K562 (cell line): ENCODE measurements at regions not wholly inside any gene's neighbourhood (a gene's known extent, or its start where the extent isn't known, plus 50 kb on each side); places are given as distances from the start of the nearest gene placed in this dataset.

Source experiments
- ATAC-seq: fragments of 200-7000 bp; cut with Tn5 transposase; 3 replicates; pipeline ENCODE4 v1.9.1; 2020; ENCODE audit warnings: moderate library complexity
- BruUV-seq: library from RNA; stranded (reverse); fragments of 400-500 nt; replicated peaks from 2 replicates; lab custom pipeline; 2021; lab: Mats Ljungman, UMichigan
- CTCF ChIA-PET: fragments of 300-600 bp; formaldehyde crosslinking; extraction: SDS; loops from one replicate; lab custom pipeline; 2021; ENCODE audit warnings: low intra/inter-chr PET ratio; lab: Yijun Ruan, JAX
- POLR2A ChIA-PET: fragments of 300-600, 350-650 bp; sonication (Branson Sonifier 250); formaldehyde crosslinking; extraction: SDS; loops from one replicate; lab custom pipeline; 2021; ENCODE audit warnings: antibody characterized with exemption, inconsistent platforms; lab: Yijun Ruan, JAX
- DNase-seq, 4 experiments: peaks; one replicate each; pipeline versions ENCODE4 v3.0.0 to v3.0.0-alpha.2; 2011 to 2018; ENCODE audit warnings: low spot score in 3 of 4, mixed read lengths in 3 of 4; ENCODE audit errors: extremely low read depth in 1 of 4
- FAIRE-seq: peaks from 2 replicates; lab custom pipeline; 2011; peaks lifted over from hg19 to GRCh38; lab: Jason Lieb, UNC
- H2AFZ ChIP-seq: 2 replicates; pipeline ENCODE4 v1.6.0; 2011; ENCODE audit warnings: low read depth, low read length, control low read depth, inconsistent platforms
- H3K27ac ChIP-seq: fragments of 200-600 bp; 3 replicates; pipeline ENCODE4 v1.8.0; 2011; ENCODE audit warnings: low read depth, mild to moderate bottlenecking, control low read depth, inconsistent platforms, low read length, moderate library complexity, mixed read lengths; ENCODE audit errors: extremely low read depth
- H3K27me3 ChIP-seq, 2 experiments: fragments of 300-600 bp in 1 of 2; 2 replicates in 1 of 2; 3 replicates in 1 of 2; pipeline versions ENCODE4 v1.6.0 to v1.8.0; 2011; ENCODE audit warnings: inconsistent platforms in 2 of 2, low read length in 2 of 2, mild to moderate bottlenecking in 1 of 2, mixed read lengths in 1 of 2, moderate library complexity in 1 of 2; ENCODE audit not compliant: control insufficient read depth in 2 of 2, insufficient read depth in 2 of 2
- H3K36me3 ChIP-seq: fragments of 300-600 bp; 3 replicates; pipeline ENCODE4 v1.8.0; 2011; ENCODE audit warnings: mild to moderate bottlenecking, low read length, inconsistent platforms; ENCODE audit not compliant: control insufficient read depth, insufficient read depth
- H3K4me1 ChIP-seq, 2 experiments: fragments of 200-600 bp in 1 of 2; replicated peaks in 1 of 2; 2 replicates in 1 of 2; 3 replicates in 1 of 2; pipeline versions ENCODE4 v1.5.1 to v1.8.0; 2011; ENCODE audit warnings: inconsistent platforms in 2 of 2, low read length in 2 of 2, mild to moderate bottlenecking in 1 of 2, mixed read lengths in 1 of 2, moderate library complexity in 1 of 2; ENCODE audit not compliant: control insufficient read depth in 2 of 2, insufficient read depth in 2 of 2
- H3K4me2 ChIP-seq: 2 replicates; pipeline ENCODE4 v1.6.1; 2011; ENCODE audit warnings: low read length, control low read depth, inconsistent platforms, mixed read lengths; ENCODE audit not compliant: insufficient read depth
- H3K4me3 ChIP-seq: fragments of 200-600 bp; sonication (generic), shearing (Covaris generic); 2 replicates; pipeline ENCODE4 v1.5.1; 2016; ENCODE audit warnings: control low read depth, inconsistent platforms
- H3K79me2 ChIP-seq: fragments of 200-600 bp; 3 replicates; pipeline ENCODE4 v1.8.0; 2011; ENCODE audit warnings: low read length, inconsistent platforms; ENCODE audit not compliant: control insufficient read depth, insufficient read depth
- H3K9ac ChIP-seq, 2 experiments: 2 replicates each; pipeline versions ENCODE4 v1.6.0 to v1.6.1; 2011; ENCODE audit warnings: low read depth in 2 of 2, low read length in 2 of 2, control low read depth in 1 of 2, inconsistent platforms in 1 of 2, mild to moderate bottlenecking in 1 of 2, mixed read lengths in 1 of 2; ENCODE audit not compliant: insufficient read depth in 1 of 2
- H3K9me1 ChIP-seq: one replicate; pipeline ENCODE4 v1.6.0; 2011; ENCODE audit warnings: inconsistent platforms, mild to moderate bottlenecking, low read length, moderate library complexity; ENCODE audit not compliant: control insufficient read depth, insufficient read depth
- H3K9me3 ChIP-seq: replicated peaks from 2 replicates; pipeline ENCODE4 v1.5.1; 2011; ENCODE audit warnings: low read depth, low read length, inconsistent platforms; ENCODE audit not compliant: control insufficient read depth, insufficient read depth
- H4K20me1 ChIP-seq: replicated peaks from 2 replicates; pipeline ENCODE4 v1.6.1; 2011; ENCODE audit warnings: low read length, inconsistent platforms, mixed read lengths; ENCODE audit not compliant: control insufficient read depth, insufficient read depth
- CCAR2 ChIP-seq: fragments of 200-400 bp; formaldehyde crosslinking; IDR thresholded peaks from 2 replicates; pipeline ENCODE4 v1.6.1; 2017; ENCODE audit warnings: mild to moderate bottlenecking, low read depth, low read length
- CCNT2 ChIP-seq: IDR thresholded peaks from 2 replicates; pipeline ENCODE4 v1.6.1; 2011; ENCODE audit warnings: borderline replicate concordance, low read depth, mild to moderate bottlenecking, moderate library complexity, mixed read lengths, low read length; ENCODE audit not compliant: insufficient read length; ENCODE audit errors: extremely low read depth
- KLF6 ChIP-seq: fragments of 250-450 bp; sonication (Bioruptor Pico); IDR thresholded peaks from 2 replicates; pipeline ENCODE4 v1.4.0; 2020; ENCODE audit warnings: mild to moderate bottlenecking, moderate library complexity, borderline replicate concordance
- MTA3 ChIP-seq: fragments of 450-650 bp; formaldehyde crosslinking; IDR thresholded peaks from 2 replicates; pipeline ENCODE4 v1.6.1; 2017; ENCODE audit warnings: mild to moderate bottlenecking, borderline replicate concordance
- NR1H2 ChIP-seq: sonication (generic); formaldehyde crosslinking; IDR thresholded peaks from 2 replicates; pipeline ENCODE4 v1.4.0; 2020; ENCODE audit warnings: mild to moderate bottlenecking, missing genetic modification reagents
- PHF8 ChIP-seq: fragments of 200-600 bp; sonication (generic); IDR thresholded peaks from 2 replicates; pipeline ENCODE4 v1.6.1; 2012; ENCODE audit warnings: mixed run types, mild to moderate bottlenecking, inconsistent platforms, low read length, moderate library complexity, borderline replicate concordance
- SMARCE1 ChIP-seq: fragments of 450-650 bp; IDR thresholded peaks from 2 replicates; pipeline ENCODE4 v1.7.1; 2016; ENCODE audit warnings: mild to moderate bottlenecking
- ZNF239 ChIP-seq: fragments of 250-450 bp; sonication (Bioruptor Pico); IDR thresholded peaks from 2 replicates; pipeline ENCODE4 v1.4.0; 2020; ENCODE audit warnings: mild to moderate bottlenecking
- ZNF639 ChIP-seq, 2 experiments: fragments of 200-800 bp in 1 of 2; sonication (Bioruptor generic) in 1 of 2; sonication (generic) in 1 of 2; formaldehyde crosslinking in 1 of 2; IDR thresholded peaks in 1 of 2; conservative IDR thresholded peaks in 1 of 2; 2 replicates each; pipeline versions ENCODE4 v1.5.0 to v1.6.1; 2016 to 2020; ENCODE audit warnings: missing compliant biosample characterization in 1 of 2, missing genetic modification characterization in 1 of 2, missing genetic modification reagents in 1 of 2
- ZNF76 ChIP-seq: fragments of 250-450 bp; sonication (Bioruptor Pico); IDR thresholded peaks from 2 replicates; pipeline ENCODE4 v1.4.0; 2020; ENCODE audit warnings: mild to moderate bottlenecking, moderate library complexity, borderline replicate concordance
- in situ Hi-C: fragments of 300-500 bp; cut with MboI; formaldehyde crosslinking; loops from 4 replicates; pipeline ENCODE4 v1.15.0; 2018; ENCODE audit warnings: inconsistent platforms, mixed read lengths
- intact Hi-C: fragments of 100-400 bp; cut with micrococcal nuclease; formaldehyde crosslinking; loops from 2 replicates; pipeline ENCODE4 v1.14.2; 2022

- H3K9me3 ChIP-seq: no peaks in the 10 kb centered on the region
- no peaks in the 10 kb centered on the region for H3K27me3 ChIP-seq
- H3K4me1 ChIP-seq: no peaks in the 10 kb centered on the region
- FAIRE-seq (no peak), ATAC-seq (no peak)
- H4K20me1 ChIP-seq: no peaks in the 10 kb centered on the region
- no peak overlapping the region for H3K4me3 ChIP-seq
- no peaks in the 10 kb centered on the region for H3K9me1 ChIP-seq
- TF ChIP-seq ZNF239 (CRISPR knock-in tag): no peak
- no peak for TF ChIP-seq MTA3
- TF ChIP-seq CCNT2: no peak
- no peak for TF ChIP-seq KLF6 (CRISPR knock-in tag)
- no peak for TF ChIP-seq PHF8
- no peak for TF ChIP-seq ZNF76 (CRISPR knock-in tag)
- no peak for TF ChIP-seq CCAR2
- TF ChIP-seq SMARCE1: no peak
- no peak for TF ChIP-seq ZNF639 (CRISPR knock-in tag; conservative IDR thresholded peaks at IDR 0.05 in 1 of 2, IDR thresholded peaks at IDR 0.05 in 1 of 2)
- no peak for TF ChIP-seq NR1H2
- TF ChIP-seq, all 486 proteins: peak for 0
- intact Hi-C loops (no loop called here), in situ Hi-C loops (no loop called here)
- Histone ChIP-seq H3K9ac (no peak overlapping the region), H3K4me2 (no peak overlapping the region), H3K27ac (no peak overlapping the region), H3K79me2 (no peaks in the 10 kb centered on the region), H3K36me3 (no peaks in the 10 kb centered on the region), H2AFZ (no peak overlapping the region)
- ChIA-PET CTCF (no interaction called here), POLR2A (no interaction called here)
- DNase-seq: no peak
- BruUV-seq: no TSS peak
These were observed 188.7 kb downstream of the LURAP1L start for GRCh38 chr9:12963537-12963936.
